ENCODE measurements at regions not wholly inside any gene's neighbourhood (a gene's known extent, or its start where the extent isn't known, plus 50 kb on each side); places are given as distances from the start of the nearest gene placed in this dataset.

DNA sequence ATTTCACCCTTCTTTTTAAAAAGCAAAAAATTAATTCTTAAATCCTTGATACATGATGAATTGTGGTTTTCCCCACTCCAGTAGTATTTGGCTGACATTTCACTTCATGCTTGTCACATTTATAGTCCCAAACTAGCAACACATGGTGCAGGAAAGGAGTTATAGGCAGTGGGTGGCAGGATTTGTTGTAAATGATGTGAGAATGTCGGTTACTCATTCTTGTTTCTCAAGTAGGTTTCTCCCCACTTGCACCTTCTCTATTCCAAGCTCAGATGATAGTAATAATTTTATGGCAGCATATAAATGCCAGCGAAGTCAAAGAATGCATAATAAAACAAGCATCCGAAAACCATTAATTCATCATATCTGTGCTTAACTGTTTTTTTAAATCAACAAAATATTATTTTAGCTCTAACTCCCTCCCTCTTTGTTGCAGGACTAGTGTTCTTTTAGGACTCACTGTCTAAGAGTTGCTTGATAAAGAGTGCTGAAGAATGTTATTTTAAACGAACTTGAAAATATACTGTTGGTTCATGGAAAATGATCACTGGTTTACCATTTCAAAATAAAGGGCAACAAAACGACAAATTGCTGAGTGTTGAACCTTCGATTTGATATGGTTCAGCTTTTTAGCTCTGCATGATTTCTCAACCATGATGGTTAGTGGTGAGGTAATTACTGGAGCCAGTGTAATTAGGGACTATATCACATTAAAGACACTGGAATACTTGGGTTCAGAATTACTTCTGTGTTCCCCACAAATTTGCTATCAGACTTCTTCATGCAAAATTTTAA is 88.1 kb upstream of the ADAMTSL1 start:
- peak in 1 of 3 donors; percentile 47 for DNase-seq

DNA sequence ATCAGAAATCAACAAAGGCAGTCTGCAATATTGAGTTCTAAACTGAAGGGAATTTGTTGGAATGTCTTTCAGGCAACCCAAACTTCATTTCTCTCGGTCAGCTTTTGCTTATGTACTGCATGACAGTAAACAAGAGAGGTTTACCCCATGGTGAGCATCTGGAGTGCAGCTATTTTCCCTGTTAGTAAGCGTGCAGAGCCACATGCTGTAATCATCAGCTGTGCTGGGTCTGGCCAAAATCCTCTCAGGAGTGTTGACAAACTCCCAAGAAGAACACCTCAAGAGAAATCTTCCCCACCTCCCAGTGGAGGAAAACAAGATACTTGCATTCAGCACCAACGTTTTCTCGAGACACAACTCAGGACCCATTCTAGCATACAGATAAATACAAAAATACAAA is 83.6 kb upstream of the ADAMTSL1 start:
- peak in 1 of 3 donors; percentile 57 for DNase-seq

DNA sequence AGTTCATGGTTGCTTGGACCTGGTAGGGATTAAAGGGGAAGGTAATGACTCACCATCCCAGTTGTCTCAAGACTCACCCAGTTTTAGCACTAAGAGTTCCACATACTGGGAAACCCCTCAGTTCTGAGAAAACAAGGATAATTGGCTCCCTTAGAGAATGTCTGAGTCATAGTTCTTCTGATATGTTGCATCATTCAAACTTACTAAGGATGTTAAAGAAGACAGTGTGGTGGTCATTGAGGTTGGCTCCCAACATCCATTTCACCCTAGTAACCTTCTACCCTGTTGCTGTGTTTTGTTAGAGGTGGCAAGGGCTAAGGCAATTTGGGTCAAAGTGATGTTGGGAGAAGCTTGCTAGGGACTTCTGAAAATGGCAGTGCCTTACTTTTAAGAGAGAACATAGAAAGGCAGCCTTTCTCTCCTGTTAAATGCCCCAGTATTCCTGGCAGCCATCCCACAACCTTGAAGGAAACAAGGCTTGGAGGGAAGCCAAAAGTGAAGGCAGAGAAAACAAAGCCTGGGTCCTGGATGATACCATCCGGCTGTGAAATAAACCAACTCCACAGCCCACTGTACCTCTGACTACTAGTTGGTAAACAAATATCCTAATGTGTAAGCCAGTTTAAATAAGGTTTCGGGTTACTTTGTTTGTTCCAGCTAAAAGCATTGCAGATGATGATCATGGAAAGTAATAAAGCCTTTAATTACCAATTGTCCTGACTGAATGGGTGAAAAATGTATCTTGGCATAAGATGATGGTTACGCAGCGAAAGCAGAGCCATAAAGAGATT is 80.4 kb upstream of the ADAMTSL1 start:
- DNase-seq = peak; percentile 27 to 87 (median 61)

DNA sequence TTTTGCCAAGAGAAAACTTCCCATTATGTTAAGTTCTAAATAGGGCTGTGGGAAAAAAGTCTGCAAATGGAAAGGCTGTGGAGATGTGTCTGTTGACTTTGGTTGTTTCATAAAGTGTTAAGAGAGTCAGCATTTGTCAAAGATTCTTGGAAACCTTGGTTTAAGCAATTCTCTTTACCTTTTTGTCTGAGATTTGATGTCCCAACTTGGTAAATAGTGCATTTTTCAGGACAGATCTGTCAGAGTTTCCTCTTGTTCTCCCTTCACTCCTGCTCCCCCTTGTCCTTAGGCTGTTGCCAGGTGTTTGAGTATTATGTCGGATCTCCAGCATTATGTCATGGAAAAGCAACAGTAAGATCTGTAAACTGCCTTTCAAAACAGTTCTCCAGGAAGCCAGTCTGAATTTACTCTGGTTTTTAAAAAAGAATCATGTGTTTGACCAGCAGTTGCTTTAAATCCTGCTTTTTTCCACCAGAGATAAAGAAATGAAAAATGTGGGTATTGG is 79.1 kb upstream of the ADAMTSL1 start:
- peak in 1 of 3 donors; percentile 38 for DNase-seq

DNA sequence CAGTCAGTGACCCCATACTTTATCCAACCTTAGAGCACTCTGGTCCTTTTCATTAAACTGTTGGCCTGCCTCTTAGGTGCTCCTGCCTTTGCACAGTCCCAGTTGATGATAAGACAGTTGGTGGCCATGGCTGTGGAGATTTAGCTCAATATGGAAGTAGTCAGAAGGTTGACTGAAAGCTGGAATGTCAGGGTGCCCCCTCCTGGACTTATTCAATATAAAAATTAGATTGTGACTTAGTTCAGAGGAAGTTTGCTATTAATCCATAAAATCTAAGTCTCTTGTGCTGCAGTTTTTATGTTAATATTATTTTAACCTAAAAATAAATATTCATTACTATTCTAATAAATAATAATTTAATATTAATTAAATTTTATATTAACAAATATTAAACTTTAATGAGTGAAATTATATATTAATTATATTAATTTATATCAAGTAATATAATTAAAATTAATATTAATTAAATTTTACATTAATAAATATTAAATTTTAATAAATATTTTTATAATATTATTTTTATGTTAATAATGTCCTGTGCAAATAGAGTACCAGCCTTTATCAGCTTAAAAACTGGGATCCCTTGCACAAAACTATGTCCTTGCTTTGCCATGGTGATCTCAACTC is 77.7 kb upstream of the ADAMTSL1 start:
- no peak for DNase-seq

DNA sequence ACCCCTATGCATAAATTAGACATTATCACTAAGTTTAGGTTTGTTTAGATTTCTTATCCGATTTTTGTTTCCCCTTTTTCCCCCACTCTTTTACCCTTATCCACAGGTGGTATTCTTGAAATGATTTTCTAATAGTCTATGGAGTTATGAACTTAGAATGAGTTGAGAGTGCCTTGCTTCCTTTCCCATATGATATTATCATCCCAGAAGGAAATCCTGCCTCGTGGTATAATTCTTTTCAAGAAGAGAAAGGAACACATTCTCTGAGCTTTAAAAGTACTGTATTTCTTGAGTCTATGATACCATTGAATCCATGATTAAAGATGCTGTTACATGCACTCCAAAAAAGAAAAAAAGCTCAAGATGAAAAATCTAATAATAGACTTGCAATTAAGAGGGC is 76.9 kb upstream of the ADAMTSL1 start:
- DNase-seq = no peak

DNA sequence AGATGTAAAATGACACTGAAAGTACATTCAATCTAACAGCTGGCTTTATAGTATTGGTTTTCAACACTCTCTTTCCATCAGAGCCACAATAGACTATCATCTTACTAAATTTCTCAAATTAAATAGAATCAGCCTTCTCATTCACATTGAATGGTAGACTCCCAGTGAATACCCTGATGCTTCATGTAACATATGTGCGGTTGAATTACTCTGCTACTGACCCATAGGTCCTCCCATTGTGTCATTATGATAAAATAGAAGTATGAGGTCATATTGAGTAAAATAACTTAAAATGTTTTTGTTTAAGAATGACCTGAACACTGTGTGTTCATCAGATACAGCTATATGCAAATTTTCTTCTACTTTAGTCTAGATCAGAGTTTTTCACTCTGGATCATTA is 75.9 kb upstream of the ADAMTSL1 start:
- DNase-seq = no peak

DNA sequence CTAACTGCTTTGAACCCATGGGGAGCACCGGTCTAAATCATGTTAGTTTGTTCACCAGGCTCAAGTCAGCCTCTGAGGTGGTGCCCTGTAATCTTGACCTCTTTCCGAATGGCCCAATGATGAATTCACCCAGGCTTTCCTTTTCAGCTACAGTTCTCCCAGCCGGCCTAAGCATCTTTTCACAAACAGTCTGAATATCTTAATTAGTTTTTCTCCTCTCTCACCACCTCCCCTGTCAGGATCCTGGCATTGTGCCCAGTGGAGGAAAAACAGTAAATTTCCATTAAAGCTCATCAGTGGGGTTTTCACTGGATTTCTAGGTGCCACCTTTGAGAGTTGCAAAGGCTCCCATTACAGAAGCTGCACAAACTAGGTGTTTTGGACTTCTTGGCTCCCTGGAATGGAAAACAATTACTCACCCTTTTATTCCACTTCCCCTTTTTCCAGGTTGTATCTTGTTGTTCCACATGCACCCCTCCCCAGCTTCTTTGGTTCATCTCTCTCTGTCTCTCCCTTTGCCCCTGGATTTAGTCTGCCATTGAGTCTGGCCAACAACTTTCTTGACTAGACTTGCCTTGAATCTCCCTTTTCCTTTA is 69.4 kb upstream of the ADAMTSL1 start:
- no peak for DNase-seq

DNA sequence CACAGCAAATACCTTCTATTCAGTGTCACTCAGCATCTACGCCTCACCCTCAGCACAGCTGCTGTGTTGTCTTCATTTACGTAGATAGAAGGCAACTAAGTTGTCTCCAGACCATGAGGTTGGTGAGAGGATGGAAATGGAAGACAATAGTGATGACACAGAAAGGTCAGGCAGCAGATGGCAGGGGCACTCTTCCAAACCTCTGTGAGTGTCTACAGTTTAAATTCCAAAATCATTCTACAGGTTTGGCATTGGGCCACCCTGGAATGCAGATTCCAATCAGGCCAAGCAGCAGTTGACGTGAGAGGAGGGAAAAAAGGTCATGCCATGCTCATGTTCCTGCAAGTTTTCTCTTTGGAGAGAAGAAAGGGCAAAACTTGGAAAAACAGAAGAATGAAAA is 68.7 kb upstream of the ADAMTSL1 start:
- DNase-seq = no peak

DNA sequence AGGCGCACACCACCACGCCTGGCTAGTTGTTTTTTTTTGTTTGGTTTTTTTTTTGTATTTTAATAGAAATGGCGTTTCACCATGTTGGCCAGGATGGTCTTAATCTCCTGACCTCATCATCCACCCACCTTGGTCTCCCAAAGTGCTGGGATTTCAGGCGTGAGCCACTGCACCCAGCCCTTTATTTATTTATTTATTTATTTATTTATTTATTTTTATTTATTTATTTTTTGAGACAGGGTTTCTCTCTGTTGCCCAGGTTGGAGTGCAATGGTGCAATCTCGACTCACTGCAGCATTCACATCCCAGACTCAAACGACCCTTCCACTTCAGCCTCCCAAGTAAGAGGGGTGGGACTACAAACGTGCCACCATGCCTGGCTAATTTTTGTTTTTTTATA is 63.0 kb upstream of the ADAMTSL1 start:
- DNase-seq = no peak

DNA sequence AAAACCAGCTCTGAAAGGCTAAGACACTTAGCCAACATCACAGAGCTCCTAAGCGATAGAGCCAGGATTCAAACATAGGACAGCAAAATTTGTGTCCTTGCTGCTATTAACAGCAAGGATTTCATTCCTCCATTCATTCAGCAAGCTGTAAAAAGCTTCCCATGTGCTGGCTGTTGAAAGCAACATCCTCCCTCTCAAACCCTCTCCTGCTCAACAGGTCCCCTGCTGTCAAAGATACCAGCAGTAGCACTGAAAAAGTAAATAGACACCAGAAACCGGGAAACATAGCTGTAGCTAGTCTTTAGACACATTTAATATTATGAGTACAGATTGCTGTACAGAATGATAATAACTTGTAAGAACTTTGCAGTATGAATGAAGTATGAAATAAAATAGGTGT is 52.6 kb upstream of the ADAMTSL1 start:
- no peak for DNase-seq

DNA sequence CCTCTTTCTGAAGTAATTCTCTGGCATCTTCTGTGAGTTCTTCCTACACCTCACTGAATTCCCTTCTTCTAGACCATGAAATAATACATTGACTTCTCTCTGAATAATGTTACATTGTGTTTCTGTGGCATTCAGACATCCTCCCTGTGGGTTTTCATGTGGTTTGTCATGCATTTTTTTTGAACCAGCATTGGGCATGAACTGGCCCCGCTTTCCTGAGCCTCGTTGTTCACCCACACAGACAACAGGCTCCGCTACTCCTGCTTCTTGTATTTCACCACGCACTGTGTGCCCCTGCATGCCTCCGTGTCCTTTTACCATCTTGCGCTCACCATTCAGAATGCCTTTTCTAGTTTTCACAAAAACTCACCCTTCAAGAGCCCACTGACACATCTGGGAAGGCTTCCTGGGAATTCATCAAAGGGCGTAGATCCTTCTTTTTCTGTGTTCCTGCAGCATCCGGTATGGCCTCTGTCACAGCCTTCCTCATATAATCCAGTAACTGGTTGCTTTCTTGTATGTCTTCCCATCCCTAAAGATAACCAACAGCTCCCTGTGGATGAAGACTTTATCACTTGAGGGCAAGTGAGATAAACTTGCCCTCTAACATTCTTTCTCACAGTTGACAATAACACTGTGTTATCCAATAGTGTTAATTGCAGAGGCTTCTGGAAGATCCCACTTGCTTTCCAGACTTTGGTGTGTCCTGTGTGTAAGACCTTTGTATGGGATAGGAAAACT is 51.5 kb upstream of the ADAMTSL1 start:
- DNase-seq = no peak

DNA sequence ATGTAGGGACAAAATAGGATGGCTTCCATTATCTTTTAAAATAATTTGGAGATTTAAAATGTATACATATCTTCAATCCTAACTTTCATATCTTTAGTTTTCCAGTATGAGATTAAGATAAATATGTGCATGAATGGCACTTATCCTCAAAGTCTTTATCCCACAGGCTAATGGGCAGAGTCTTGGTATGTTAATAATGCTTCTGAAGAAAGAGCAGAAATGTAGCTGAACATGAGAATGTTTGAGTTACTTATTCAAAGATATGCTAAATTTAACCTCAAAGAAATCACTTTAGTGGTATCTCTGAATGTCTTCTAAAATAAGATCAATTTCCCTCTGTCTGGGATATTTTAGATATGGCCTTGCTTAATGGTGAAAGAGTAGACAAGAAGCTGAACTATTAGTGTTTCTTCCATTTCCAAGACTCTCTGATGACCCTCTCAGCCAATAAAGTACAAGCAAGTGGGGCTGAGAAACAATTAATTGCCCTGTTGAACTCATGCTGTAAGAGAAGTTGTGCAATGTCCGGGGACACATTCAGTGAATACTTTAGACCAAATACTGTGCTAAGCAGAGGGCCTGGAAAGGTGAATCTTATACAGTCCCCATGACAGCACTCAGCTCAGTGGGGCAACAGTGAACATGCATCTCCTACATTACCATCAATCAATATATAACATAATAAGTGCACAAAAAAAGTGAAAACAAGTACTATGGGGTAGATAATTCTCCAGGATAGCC is 50.0 kb upstream of the ADAMTSL1 start:
- DNase-seq = no peak
